ENCODE measurements at regions not wholly inside any gene's neighbourhood (a gene's known extent, or its start where the extent isn't known, plus 50 kb on each side); places are given as distances from the start of the nearest gene placed in this dataset.

- H3K27ac ChIP-seq (ENCODE audit: control insufficient read depth, insufficient read depth, low read length) = no peak overlapping the region
- TF ChIP-seq CTCF (optimal IDR thresholded peaks at IDR 0.05 in 1 of 3, IDR thresholded peaks at IDR 0.05 in 1 of 3, conservative IDR thresholded peaks at IDR 0.05 in 1 of 3; ENCODE audit: extremely low read depth in 1 of 3, insufficient read depth in 2 of 3, low read length in 3 of 3) (no peak), EZH2 (IDR thresholded peaks at IDR 0.05; ENCODE audit: low read length) (no peak)
- H3K36me3 ChIP-seq (ENCODE audit: control insufficient read depth in 2 of 2, extremely low read depth in 1 of 2, insufficient read depth in 2 of 2, low read length in 2 of 2) = no peaks in the 10 kb centered on the region
- H3K9ac ChIP-seq (ENCODE audit: control insufficient read depth, extremely low read depth, insufficient read depth, low read length) = no peak overlapping the region
- H3K79me2 ChIP-seq (ENCODE audit: control insufficient read depth, insufficient read depth, low read length) = no peaks in the 10 kb centered on the region
- H3K4me2 ChIP-seq (ENCODE audit: control insufficient read depth, extremely low read depth, insufficient read depth, low read depth, low read length) = no peak overlapping the region
- no peaks in the 10 kb centered on the region for H3K27me3 ChIP-seq (ENCODE audit: control insufficient read depth, extremely low read depth, insufficient read depth, low read length)
- DNase-seq (ENCODE audit: low read depth, low spot score) = no peak
- no peak overlapping the region for H2AFZ ChIP-seq (ENCODE audit: control insufficient read depth, low read length)
- no peak for FAIRE-seq
- dilution Hi-C loops (cut with MboI; ENCODE audit: extremely low pct_ligation_motif_present, low sequenced_read_pairs) = no loop called here
- no peaks in the 10 kb centered on the region for H3K9me3 ChIP-seq (ENCODE audit: control insufficient read depth, low read depth, low read length)
- H3K4me1 ChIP-seq (ENCODE audit: control insufficient read depth, extremely low read depth, insufficient read depth, low read length) = peaks cover 21% of the 10 kb centered on the region
- no peaks in the 10 kb centered on the region for H4K20me1 ChIP-seq (ENCODE audit: control insufficient read depth, extremely low read depth, insufficient read depth, low read length)
- H3K4me3 ChIP-seq (ENCODE audit: control insufficient read depth in 2 of 3, extremely low read depth in 1 of 3, insufficient read depth in 2 of 3, low read depth in 1 of 3, low read length in 3 of 3) = no peak overlapping the region
- H3K9me1 ChIP-seq (ENCODE audit: control insufficient read depth, extremely low read depth, insufficient read depth, low read length) = no peaks in the 10 kb centered on the region
Measured at GRCh38 chr13:47481536-47481935, 519.5 kb downstream of the SUCLA2 start.

GRCh38 chr13:47480951-47481350 lies 520.1 kb downstream of the SUCLA2 start:
- no peaks in the 10 kb centered on the region for H3K9me3 ChIP-seq (ENCODE audit: control insufficient read depth, low read depth, low read length)
- no peaks in the 10 kb centered on the region for H3K36me3 ChIP-seq (ENCODE audit: control insufficient read depth in 2 of 2, extremely low read depth in 1 of 2, insufficient read depth in 2 of 2, low read length in 2 of 2)
- TF ChIP-seq CTCF (optimal IDR thresholded peaks at IDR 0.05 in 1 of 3, IDR thresholded peaks at IDR 0.05 in 1 of 3, conservative IDR thresholded peaks at IDR 0.05 in 1 of 3; ENCODE audit: extremely low read depth in 1 of 3, insufficient read depth in 2 of 3, low read length in 3 of 3) (no peak), EZH2 (IDR thresholded peaks at IDR 0.05; ENCODE audit: low read length) (no peak)
- H3K79me2 ChIP-seq (ENCODE audit: control insufficient read depth, insufficient read depth, low read length) = no peaks in the 10 kb centered on the region
- no peak overlapping the region for H3K4me3 ChIP-seq (ENCODE audit: control insufficient read depth in 2 of 3, extremely low read depth in 1 of 3, insufficient read depth in 2 of 3, low read depth in 1 of 3, low read length in 3 of 3)
- peaks cover 21% of the 10 kb centered on the region for H3K4me1 ChIP-seq (ENCODE audit: control insufficient read depth, extremely low read depth, insufficient read depth, low read length)
- H3K9me1 ChIP-seq (ENCODE audit: control insufficient read depth, extremely low read depth, insufficient read depth, low read length) = no peaks in the 10 kb centered on the region
- no peak overlapping the region for H3K4me2 ChIP-seq (ENCODE audit: control insufficient read depth, extremely low read depth, insufficient read depth, low read depth, low read length)
- dilution Hi-C loops (cut with MboI; ENCODE audit: extremely low pct_ligation_motif_present, low sequenced_read_pairs) = no loop called here
- H2AFZ ChIP-seq (ENCODE audit: control insufficient read depth, low read length) = no peak overlapping the region
- no peaks in the 10 kb centered on the region for H3K27me3 ChIP-seq (ENCODE audit: control insufficient read depth, extremely low read depth, insufficient read depth, low read length)
- no peak overlapping the region for H3K9ac ChIP-seq (ENCODE audit: control insufficient read depth, extremely low read depth, insufficient read depth, low read length)
- no peak for DNase-seq (ENCODE audit: low read depth, low spot score)
- H4K20me1 ChIP-seq (ENCODE audit: control insufficient read depth, extremely low read depth, insufficient read depth, low read length) = no peaks in the 10 kb centered on the region
- FAIRE-seq = no peak
- no peak overlapping the region for H3K27ac ChIP-seq (ENCODE audit: control insufficient read depth, insufficient read depth, low read length)
